Hepatocyte (in vitro differentiated cells): ENCODE measurements at regions not wholly inside any gene's neighbourhood (a gene's known extent, or its start where the extent isn't known, plus 50 kb on each side); places are given as distances from the start of the nearest gene placed in this dataset.

Experiments
- EZH2 ChIP-seq: fragments of 200-600 bp; sonication (generic); IDR thresholded peaks from 2 replicates; pipeline ENCODE4 v1.6.1; 2016; ENCODE audit warnings: antibody characterized with exemption, mild to moderate bottlenecking, borderline replicate concordance
- EZH2phosphoT487 ChIP-seq: fragments of 200-600 bp; sonication (generic); IDR thresholded peaks from one replicate; pipeline ENCODE4 v1.6.1; 2018; ENCODE audit warnings: antibody characterized with exemption, mild to moderate bottlenecking, low read depth, moderate library complexity; ENCODE audit not compliant: unreplicated experiment, severe bottlenecking
- TF ChIP-seq, protein P1 (sequence below): fragments of 200-600 bp; sonication (generic); IDR thresholded peaks from 2 replicates; pipeline ENCODE4 v1.5.1; 2016; ENCODE audit warnings: antibody characterized with exemption, mild to moderate bottlenecking; ENCODE audit not compliant: poor library complexity

DNA sequence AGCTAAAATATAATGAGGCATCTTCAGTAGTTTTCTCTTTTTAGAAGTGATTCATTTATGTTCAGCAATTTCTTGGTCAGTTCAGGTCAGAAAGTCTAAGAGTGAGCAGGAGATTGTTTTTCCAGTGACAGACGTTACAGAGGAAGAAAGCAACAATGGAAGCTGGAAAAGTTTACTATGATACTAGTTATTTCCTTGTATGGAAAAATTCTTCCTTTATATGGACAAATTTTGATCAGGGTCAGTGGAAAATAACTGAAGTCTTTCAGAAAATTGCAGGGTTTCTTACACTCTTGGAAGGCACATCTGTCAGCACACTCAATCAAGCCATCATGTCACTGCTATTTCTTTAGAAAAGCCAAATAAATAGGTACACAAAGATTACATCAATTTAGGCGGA, 1120.7 kb downstream of the FAT4 start:
- TF ChIP-seq, protein P1, sequence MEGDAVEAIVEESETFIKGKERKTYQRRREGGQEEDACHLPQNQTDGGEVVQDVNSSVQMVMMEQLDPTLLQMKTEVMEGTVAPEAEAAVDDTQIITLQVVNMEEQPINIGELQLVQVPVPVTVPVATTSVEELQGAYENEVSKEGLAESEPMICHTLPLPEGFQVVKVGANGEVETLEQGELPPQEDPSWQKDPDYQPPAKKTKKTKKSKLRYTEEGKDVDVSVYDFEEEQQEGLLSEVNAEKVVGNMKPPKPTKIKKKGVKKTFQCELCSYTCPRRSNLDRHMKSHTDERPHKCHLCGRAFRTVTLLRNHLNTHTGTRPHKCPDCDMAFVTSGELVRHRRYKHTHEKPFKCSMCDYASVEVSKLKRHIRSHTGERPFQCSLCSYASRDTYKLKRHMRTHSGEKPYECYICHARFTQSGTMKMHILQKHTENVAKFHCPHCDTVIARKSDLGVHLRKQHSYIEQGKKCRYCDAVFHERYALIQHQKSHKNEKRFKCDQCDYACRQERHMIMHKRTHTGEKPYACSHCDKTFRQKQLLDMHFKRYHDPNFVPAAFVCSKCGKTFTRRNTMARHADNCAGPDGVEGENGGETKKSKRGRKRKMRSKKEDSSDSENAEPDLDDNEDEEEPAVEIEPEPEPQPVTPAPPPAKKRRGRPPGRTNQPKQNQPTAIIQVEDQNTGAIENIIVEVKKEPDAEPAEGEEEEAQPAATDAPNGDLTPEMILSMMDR, result no peak
- TF ChIP-seq EZH2 (no peak), EZH2phosphoT487 (no peak)
